Body of pancreas (tissue), 4 donors: ENCODE measurements at regions not wholly inside any gene's neighbourhood (a gene's known extent, or its start where the extent isn't known, plus 50 kb on each side); places are given as distances from the start of the nearest gene placed in this dataset.

Experiments used
- ATAC-seq: fragments of 150-250 bp; one replicate; pipeline ENCODE4 v1.9.1; 2016
- DNase-seq, 4 donors: peaks; one replicate each; pipeline ENCODE4 v3.0.0-alpha.2; 2019
- H3K27ac ChIP-seq, 4 donors: fragments of 200-600 bp; sonication (generic); 1 replicate in 3 of 4; 2 replicates in 1 of 4; pipeline versions ENCODE4 v1.5.1 to v1.6.1; 2016 to 2019; ENCODE audit warnings: mild to moderate bottlenecking in 1 of 4, mixed read lengths in 1 of 4, moderate library complexity in 1 of 4
- H3K27me3 ChIP-seq, 2 donors: fragments of 200-600 bp; sonication (generic); one replicate each; pipeline ENCODE4 v1.6.0; 2016; ENCODE audit warnings: mild to moderate bottlenecking in 1 of 2
- H3K36me3 ChIP-seq, 2 donors: fragments of 200-600 bp; sonication (generic); replicated peaks in 1 of 2; 2 replicates each; pipeline ENCODE4 v1.5.1; 2016; ENCODE audit warnings: low read depth in 2 of 2; ENCODE audit not compliant: insufficient read depth in 1 of 2
- H3K4me1 ChIP-seq: fragments of 200-600 bp; sonication (generic); one replicate; pipeline ENCODE4 v1.6.0; 2016
- H3K4me3 ChIP-seq, 2 donors: fragments of 200-600 bp; sonication (generic); 1 replicate in 1 of 2; 2 replicates in 1 of 2; pipeline ENCODE4 v1.5.1; 2016 to 2019
- H3K9me3 ChIP-seq, 3 donors: fragments of 200-600 bp; sonication (generic); 1 replicate in 2 of 3; 2 replicates in 1 of 3; pipeline ENCODE4 v1.5.1; 2016
- POLR2A ChIP-seq, 3 donors: fragments of 450-650 bp; IDR thresholded peaks; one replicate each; pipeline ENCODE4 v1.6.1; 2016; ENCODE audit warnings: antibody characterized with exemption in 3 of 3, mild to moderate bottlenecking in 2 of 3
- WGBS, 2 donors: methylation state at CpG; one replicate each; pipeline ENCODE4 v1.1.5; 2017; 5-methylcytosine and 5-hydroxymethylcytosine counted together
- intact Hi-C: fragments of 100-400 bp; cut with DNase I; formaldehyde crosslinking; loops from one replicate; pipeline ENCODE4 v1.15.1; 2023
- TF ChIP-seq, protein P1 (sequence below), 7 experiments: fragments of 450-650 bp in 4 of 7; fragments of 200-600 bp in 3 of 7; sonication (generic) in 3 of 7; IDR thresholded peaks; one replicate each; pipeline ENCODE4 v1.5.1; 2016 to 2019; ENCODE audit warnings: antibody characterized with exemption in 7 of 7

DNA sequence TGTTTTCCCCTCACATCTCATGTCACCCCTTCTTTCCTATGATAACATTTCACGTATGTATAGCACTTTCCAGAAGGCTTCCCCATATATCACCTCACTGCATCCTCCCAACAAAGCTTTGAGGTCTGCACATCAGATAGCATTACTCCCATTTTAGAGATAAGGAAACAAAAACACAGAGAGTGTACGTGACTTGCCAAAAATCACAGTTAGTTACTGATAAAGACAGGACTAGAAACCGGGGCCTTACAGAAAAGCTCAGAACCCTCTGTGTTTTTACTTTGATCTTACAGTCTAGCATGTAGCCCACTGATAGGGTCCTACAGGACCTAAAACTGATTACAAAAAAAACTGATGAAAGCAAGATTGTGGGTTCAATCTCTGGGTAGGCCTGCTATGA, 202.9 kb upstream of the CDKN3 start:
- DNase-seq (no peak), ATAC-seq (no peak)
- intact Hi-C loops, result no loop called here
- no peaks in the 10 kb centered on the region for H3K9me3 ChIP-seq
- H3K4me3 ChIP-seq, result no peak overlapping the region
- H3K4me1 ChIP-seq, result no peaks in the 10 kb centered on the region
- no peaks in the 10 kb centered on the region for H3K27me3 ChIP-seq
- TF ChIP-seq, protein P1, sequence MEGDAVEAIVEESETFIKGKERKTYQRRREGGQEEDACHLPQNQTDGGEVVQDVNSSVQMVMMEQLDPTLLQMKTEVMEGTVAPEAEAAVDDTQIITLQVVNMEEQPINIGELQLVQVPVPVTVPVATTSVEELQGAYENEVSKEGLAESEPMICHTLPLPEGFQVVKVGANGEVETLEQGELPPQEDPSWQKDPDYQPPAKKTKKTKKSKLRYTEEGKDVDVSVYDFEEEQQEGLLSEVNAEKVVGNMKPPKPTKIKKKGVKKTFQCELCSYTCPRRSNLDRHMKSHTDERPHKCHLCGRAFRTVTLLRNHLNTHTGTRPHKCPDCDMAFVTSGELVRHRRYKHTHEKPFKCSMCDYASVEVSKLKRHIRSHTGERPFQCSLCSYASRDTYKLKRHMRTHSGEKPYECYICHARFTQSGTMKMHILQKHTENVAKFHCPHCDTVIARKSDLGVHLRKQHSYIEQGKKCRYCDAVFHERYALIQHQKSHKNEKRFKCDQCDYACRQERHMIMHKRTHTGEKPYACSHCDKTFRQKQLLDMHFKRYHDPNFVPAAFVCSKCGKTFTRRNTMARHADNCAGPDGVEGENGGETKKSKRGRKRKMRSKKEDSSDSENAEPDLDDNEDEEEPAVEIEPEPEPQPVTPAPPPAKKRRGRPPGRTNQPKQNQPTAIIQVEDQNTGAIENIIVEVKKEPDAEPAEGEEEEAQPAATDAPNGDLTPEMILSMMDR (IDR thresholded peaks at IDR 0.05), result no peak
- TF ChIP-seq POLR2A (IDR thresholded peaks at IDR 0.05), result no peak
- WGBS, 2 donors, result 24 to 50% methylated on average over 3 of the region's 3 CpGs
- H3K27ac ChIP-seq, result no peak overlapping the region
- H3K36me3 ChIP-seq, result no peaks in the 10 kb centered on the region

DNA sequence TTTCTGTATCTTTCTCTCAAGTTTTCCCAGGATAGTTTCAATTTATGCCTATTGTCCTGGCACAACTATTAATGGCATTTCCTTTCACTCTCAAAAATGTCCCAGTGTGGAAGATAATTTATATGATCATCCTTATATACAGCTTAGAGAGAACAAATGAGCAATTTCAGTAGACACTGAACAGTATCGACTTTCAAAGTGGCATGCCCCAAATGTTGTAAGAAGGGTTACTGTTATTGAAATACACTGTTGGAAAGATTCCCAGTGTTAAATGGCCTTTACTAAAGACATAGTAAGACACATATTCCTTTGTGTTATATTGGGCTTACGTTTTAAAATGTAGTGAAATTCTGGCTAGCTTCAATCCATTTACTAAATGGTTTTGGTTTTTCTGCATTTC, 202.3 kb upstream of the CDKN3 start:
- Histone ChIP-seq H3K36me3 (no peaks in the 10 kb centered on the region), H3K4me1 (no peaks in the 10 kb centered on the region), H3K27ac (no peak overlapping the region), H3K4me3 (no peak overlapping the region), H3K27me3 (no peaks in the 10 kb centered on the region), H3K9me3 (no peaks in the 10 kb centered on the region)
- TF ChIP-seq POLR2A (IDR thresholded peaks at IDR 0.05), result no peak
- TF ChIP-seq, protein P1 (IDR thresholded peaks at IDR 0.05), result no peak
- no peak for DNase-seq
- intact Hi-C loops, result no loop called here
- no peak for ATAC-seq
- 72 to 74% methylated on average over 2 of the region's 2 CpGs for WGBS, 2 donors

DNA sequence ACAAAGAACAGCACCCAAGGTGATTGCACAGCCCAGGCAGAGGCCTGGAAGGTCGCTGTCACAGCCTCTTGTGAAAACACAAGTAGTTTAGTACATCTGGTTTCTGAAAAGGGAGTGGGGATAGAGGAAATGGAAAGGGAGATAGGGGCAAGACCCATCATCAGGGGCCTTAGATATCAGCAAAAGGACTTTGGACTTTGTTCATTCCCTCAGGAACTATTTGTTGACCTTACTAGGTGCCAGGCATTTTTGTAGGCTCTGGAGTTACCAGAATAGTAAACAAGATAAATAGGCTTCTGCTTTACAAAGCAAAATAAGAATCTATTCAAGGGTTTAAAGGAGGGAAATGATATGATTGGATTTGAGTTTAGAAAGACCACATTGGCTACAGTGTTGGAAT, 199.4 kb upstream of the CDKN3 start:
- Histone ChIP-seq H3K4me3 (no peak overlapping the region), H3K27me3 (no peaks in the 10 kb centered on the region), H3K9me3 (no peaks in the 10 kb centered on the region), H3K4me1 (no peaks in the 10 kb centered on the region), H3K27ac (no peak overlapping the region), H3K36me3 (no peaks in the 10 kb centered on the region)
- WGBS, 2 donors, result 71 to 81% methylated on average over 1 of the region's 1 CpG
- DNase-seq, result no peak
- ATAC-seq, result no peak
- TF ChIP-seq POLR2A (IDR thresholded peaks at IDR 0.05), result no peak
- TF ChIP-seq, protein P1 (IDR thresholded peaks at IDR 0.05), result no peak
- intact Hi-C loops, result no loop called here

DNA sequence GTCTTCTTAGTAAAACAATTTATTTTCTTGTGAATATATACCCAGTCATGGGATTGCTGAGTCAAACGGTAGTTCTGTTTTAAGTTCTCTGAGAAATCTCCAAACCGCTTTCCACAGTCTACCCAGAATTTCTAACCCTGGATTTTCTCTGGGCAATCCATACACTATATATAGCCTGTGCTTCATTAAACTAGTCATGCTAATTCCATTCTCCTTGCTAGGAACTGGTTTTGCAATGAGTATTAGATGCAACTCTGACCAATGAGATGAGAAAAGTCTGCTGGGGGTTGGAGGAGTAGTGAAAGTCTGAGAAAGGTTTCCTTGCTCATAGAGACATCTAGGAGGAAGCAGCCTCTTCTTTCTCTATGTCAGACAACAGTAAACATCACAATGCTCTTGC, 196.1 kb upstream of the CDKN3 start:
- no peak for DNase-seq
- no peaks in the 10 kb centered on the region for H3K36me3 ChIP-seq
- H3K9me3 ChIP-seq, result no peaks in the 10 kb centered on the region
- intact Hi-C loops, result no loop called here
- no peaks in the 10 kb centered on the region for H3K4me1 ChIP-seq
- no peak overlapping the region for H3K4me3 ChIP-seq
- WGBS, 2 donors, result 84 to 89% methylated on average over 2 of the region's 2 CpGs
- H3K27me3 ChIP-seq, result no peaks in the 10 kb centered on the region
- TF ChIP-seq POLR2A (IDR thresholded peaks at IDR 0.05), result no peak
- H3K27ac ChIP-seq, result no peak overlapping the region
- ATAC-seq, result no peak

DNA sequence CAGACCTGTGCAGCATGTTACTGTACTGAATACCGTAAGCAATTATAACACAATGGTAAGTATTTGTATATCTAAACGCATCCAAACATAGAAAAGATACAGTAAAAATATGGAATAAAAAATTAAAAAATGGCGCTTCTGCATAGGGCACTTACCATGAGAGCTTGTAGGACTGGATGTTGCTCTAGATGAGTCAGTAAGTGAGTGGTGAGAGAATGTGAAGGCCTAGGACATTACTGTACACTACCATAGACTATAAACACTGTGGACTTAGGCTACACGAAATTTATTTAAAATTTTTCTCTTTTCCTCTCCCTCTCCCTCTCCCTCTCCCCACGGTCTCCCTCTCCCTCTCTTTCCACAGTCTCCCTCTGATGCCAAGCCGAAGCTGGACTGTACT, 194.5 kb upstream of the CDKN3 start:
- intact Hi-C loops, result no loop called here
- Histone ChIP-seq H3K4me1 (no peaks in the 10 kb centered on the region), H3K9me3 (no peaks in the 10 kb centered on the region), H3K4me3 (no peak overlapping the region), H3K27ac (no peak overlapping the region), H3K36me3 (no peaks in the 10 kb centered on the region), H3K27me3 (no peaks in the 10 kb centered on the region)
- DNase-seq (no peak), ATAC-seq (no peak)
- WGBS, 2 donors, result 85 to 89% methylated on average over 5 to 6 of the region's 6 CpGs
- TF ChIP-seq, protein P1 (IDR thresholded peaks at IDR 0.05), result no peak
- TF ChIP-seq POLR2A (IDR thresholded peaks at IDR 0.05), result no peak
